ENCODE measurements at regions not wholly inside any gene's neighbourhood (a gene's known extent, or its start where the extent isn't known, plus 50 kb on each side); places are given as distances from the start of the nearest gene placed in this dataset.

- no peaks in the 10 kb centered on the region for H3K79me2 ChIP-seq (ENCODE audit: control insufficient read depth, insufficient read depth, low read length)
- no peaks in the 10 kb centered on the region for H3K9me1 ChIP-seq (ENCODE audit: control insufficient read depth, insufficient read depth, low read length)
- FAIRE-seq (no peak), ATAC-seq (no peak), DNase-seq (ENCODE audit: extremely low read depth in 1 of 4, low spot score in 3 of 4) (no peak)
- no peak overlapping the region for H2AFZ ChIP-seq (ENCODE audit: low read depth, low read length)
- BruUV-seq (replicated peaks): no TSS peak
- intact Hi-C loops (cut with micrococcal nuclease): no loop called here
- H3K36me3 ChIP-seq (ENCODE audit: control insufficient read depth, insufficient read depth, low read length): no peaks in the 10 kb centered on the region
- H3K9ac ChIP-seq (ENCODE audit: insufficient read depth in 1 of 2, low read depth in 2 of 2, low read length in 2 of 2): no peak overlapping the region
- H4K20me1 ChIP-seq (replicated peaks; ENCODE audit: control insufficient read depth, insufficient read depth, low read length): no peaks in the 10 kb centered on the region
- ChIA-PET POLR2A (no interaction called here), CTCF (ENCODE audit: low intra/inter-chr PET ratio) (no interaction called here)
- no peak overlapping the region for H3K4me2 ChIP-seq (ENCODE audit: insufficient read depth, low read length)
- in situ Hi-C loops (cut with MboI): no loop called here
- H3K9me3 ChIP-seq (replicated peaks; ENCODE audit: control insufficient read depth, insufficient read depth, low read depth, low read length): peaks cover 3% of the 10 kb centered on the region; the same call in 1 of the 2 replicates
- TF ChIP-seq CREB5 (CRISPR knock-in tag; IDR thresholded peaks at IDR 0.05) (no peak), SRSF1 (IDR thresholded peaks at IDR 0.05; ENCODE audit: low read depth, low read length) (no peak), TEAD2 (tag; IDR thresholded peaks at IDR 0.05) (no peak), CBX3 (IDR thresholded peaks at IDR 0.05; ENCODE audit: borderline replicate concordance in 1 of 2, low read length in 2 of 2) (no peak)
- no peaks in the 10 kb centered on the region for H3K4me1 ChIP-seq (replicated peaks in 1 of 2; ENCODE audit: control insufficient read depth in 2 of 2, insufficient read depth in 2 of 2, low read length in 2 of 2)
- H3K27me3 ChIP-seq (ENCODE audit: control insufficient read depth in 2 of 2, insufficient read depth in 2 of 2, low read length in 2 of 2): no peaks in the 10 kb centered on the region
- no peak overlapping the region for H3K4me3 ChIP-seq
- H3K27ac ChIP-seq (ENCODE audit: extremely low read depth, low read depth, low read length): no peak overlapping the region
- WGBS (ENCODE audit: insufficient coverage, low coverage, missing lambda C conversion rate): 2% methylated on average over 4 of the region's 4 CpGs
These were observed 269.0 kb downstream of the OXSM start for GRCh38 chr3:26058901-26059321.

- DNase-seq (ENCODE audit: extremely low read depth in 1 of 4, low spot score in 3 of 4) (no peak), FAIRE-seq (no peak), ATAC-seq (no peak)
- Histone ChIP-seq H3K27ac (ENCODE audit: extremely low read depth, low read depth, low read length) (no peak overlapping the region), H3K9ac (ENCODE audit: insufficient read depth in 1 of 2, low read depth in 2 of 2, low read length in 2 of 2) (no peak overlapping the region), H3K4me2 (ENCODE audit: insufficient read depth, low read length) (no peak overlapping the region), H3K27me3 (ENCODE audit: control insufficient read depth in 2 of 2, insufficient read depth in 2 of 2, low read length in 2 of 2) (no peaks in the 10 kb centered on the region), H3K36me3 (ENCODE audit: control insufficient read depth, insufficient read depth, low read length) (no peaks in the 10 kb centered on the region), H4K20me1 (replicated peaks; ENCODE audit: control insufficient read depth, insufficient read depth, low read length) (no peaks in the 10 kb centered on the region), H3K9me1 (ENCODE audit: control insufficient read depth, insufficient read depth, low read length) (no peaks in the 10 kb centered on the region), H2AFZ (ENCODE audit: low read depth, low read length) (no peak overlapping the region), H3K4me1 (replicated peaks in 1 of 2; ENCODE audit: control insufficient read depth in 2 of 2, insufficient read depth in 2 of 2, low read length in 2 of 2) (no peaks in the 10 kb centered on the region), H3K9me3 (replicated peaks; ENCODE audit: control insufficient read depth, insufficient read depth, low read depth, low read length) (no peaks in the 10 kb centered on the region; the same call in none of the 2 replicates), H3K4me3 (no peak overlapping the region), H3K79me2 (ENCODE audit: control insufficient read depth, insufficient read depth, low read length) (no peaks in the 10 kb centered on the region)
- in situ Hi-C loops (cut with MboI): no loop called here
- BruUV-seq (replicated peaks): no TSS peak
- TF ChIP-seq YY1 (IDR thresholded peaks at IDR 0.05; ENCODE audit: borderline replicate concordance in 1 of 3, control insufficient read depth in 1 of 3, extremely low read depth in 1 of 3, insufficient read depth in 3 of 3, insufficient read length in 1 of 3, insufficient replicate concordance in 2 of 3, low read depth in 1 of 3, low read length in 2 of 3) (no peak), KLF10 (CRISPR knock-in tag; IDR thresholded peaks at IDR 0.05) (no peak)
- CTCF ChIA-PET (ENCODE audit: low intra/inter-chr PET ratio): no interaction called here
- POLR2A ChIA-PET: no interaction called here
- intact Hi-C loops (cut with micrococcal nuclease): no loop called here
These were observed 272.1 kb downstream of the OXSM start for GRCh38 chr3:26061947-26062346.

Measured in K562 (cell line).